NCI-H1436 (cell line): ENCODE measurements at regions not wholly inside any gene's neighbourhood (a gene's known extent, or its start where the extent isn't known, plus 50 kb on each side); places are given as distances from the start of the nearest gene placed in this dataset.

Experiments
- DNase-seq: peaks from one replicate; lab custom pipeline; 2025; lab: John Stamatoyannopoulos, UW

DNA sequence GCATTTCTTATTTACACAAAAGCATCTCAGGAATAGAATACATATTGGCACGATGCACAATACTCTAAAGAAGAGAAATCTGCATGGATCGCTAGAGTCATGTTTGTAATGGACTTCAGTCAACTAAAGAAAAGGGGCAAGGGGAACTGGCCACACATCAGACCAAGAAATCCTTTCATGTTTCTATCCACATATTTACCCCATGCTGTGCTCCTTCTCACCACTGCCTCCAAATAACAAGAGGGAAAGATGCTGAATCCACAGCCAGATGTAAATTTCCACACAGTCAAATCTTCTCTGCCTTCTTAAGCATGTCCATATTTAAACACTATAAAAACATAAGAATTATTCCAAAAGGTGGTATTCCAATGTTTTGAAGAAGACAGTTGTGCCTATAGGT lies 67.6 kb downstream of the COX18 start:
- DNase-seq = no peak

DNA sequence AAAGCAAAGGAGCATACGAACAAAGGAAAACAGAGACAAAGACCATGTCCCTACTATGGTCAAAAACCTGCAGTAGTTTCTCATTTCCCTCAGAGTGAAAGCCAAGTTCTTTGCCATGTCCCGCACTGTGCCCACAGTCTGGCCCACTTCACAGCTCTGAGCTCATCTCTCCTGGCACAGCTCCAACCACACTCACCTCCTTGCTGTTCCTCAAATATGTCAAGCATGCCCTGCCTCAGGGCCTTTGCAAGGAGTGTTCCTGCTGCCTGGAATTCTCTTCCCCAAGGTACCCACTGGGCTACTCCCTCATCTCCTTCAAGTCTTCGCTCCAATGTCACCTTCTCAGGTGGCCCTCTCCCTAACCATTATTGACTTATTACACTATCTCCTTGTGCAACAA lies 72.1 kb downstream of the COX18 start:
- no peak for DNase-seq

DNA sequence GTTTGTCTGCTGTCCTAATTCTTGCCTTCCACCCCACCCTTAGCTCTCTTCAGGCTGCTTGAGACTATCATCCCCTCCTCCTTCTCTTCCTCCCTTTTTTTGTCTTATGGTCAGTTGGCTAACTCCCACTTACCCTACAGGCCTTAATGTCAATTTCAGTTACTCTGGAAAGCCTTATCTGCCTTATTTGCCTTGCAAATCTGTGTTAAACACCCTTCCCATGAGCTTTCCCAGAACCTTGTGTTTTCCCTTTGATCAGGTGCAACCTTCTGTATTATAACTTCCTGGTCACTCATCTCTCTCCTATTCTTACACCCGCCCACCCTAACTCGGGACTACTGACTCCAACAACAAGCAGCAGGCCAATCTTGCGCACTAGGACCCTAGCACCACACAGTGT lies 74.8 kb downstream of the COX18 start:
- no peak for DNase-seq

DNA sequence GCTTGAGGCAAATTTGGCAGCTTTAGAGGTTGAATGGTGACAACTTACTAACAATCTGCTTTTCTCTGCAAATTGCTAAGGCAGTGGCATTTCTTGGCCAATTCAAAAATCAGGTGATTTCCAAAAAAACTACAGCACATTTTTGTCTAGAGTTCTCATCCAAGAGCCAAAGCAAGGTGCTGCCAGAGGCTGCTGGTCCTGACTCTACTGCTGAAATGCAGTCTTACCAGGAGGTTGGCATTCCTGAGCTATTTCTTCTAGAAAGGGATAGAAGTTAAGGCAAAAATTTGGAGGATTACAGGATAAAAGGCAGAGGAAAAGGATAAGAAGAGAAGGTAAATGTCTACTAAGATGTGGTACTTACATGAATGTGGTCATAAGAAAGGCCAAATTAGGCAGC lies 75.6 kb downstream of the COX18 start:
- no peak for DNase-seq

DNA sequence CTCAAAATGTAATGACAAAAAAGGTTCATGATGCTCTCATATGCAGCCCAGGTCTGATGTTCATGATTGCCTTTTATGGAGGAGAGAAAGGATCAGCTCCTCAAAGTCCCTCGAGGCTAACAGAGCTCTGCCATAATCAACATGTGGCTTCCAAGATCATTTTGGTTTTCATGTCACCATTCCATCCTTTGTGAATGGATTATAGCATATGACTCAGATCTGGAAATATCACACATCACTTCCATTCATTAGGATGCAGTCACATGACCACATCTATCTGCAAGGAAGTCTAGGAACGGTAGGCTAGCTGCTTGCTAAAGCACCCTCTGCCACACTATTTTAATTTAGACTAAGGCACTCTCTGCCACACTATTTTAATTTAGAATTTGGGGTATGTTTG lies 77.6 kb downstream of the COX18 start:
- DNase-seq = no peak

DNA sequence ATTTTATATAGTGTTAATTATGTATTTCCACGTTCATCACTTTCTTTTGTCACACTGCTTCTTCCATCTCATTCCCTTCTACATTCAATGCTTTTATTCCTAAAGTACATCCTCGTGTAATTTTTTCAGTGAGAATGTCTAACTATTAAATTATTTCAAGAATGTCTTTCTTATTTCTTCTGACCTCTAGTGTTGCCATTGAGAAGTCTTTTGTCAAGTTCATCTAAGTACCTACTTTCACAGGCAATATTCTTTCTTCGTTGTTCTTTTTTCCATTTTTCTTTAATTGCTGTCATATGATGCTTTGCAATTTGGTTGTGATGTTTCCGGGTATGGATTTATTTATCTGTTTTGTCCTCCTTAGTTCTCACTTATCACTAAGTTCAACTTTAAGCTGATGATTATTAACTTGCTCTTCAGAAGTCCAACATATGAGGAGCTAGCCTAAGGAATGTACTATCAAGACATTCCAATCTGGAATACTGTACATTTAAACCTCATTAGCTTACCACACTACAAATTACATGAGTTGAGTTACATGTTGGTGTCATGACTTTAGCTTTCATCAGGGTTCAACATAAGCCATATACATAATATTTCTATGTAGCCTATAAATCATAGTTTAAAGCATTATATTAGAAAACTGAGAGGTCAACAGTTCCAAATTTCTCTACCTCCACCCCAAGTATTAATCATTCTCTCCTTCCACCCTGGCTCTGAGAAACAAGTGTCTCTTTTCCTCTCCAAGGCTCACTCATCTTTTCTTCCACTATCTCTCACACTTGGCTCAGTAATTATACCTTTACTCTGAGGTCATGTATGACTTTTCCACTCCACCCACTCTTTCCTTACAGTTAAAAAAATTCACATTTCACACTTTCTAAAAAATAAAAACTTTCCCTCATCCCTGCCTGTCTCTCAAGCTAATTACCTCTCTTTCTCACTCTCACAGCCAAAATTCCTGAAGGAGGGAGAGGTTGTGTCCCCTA lies 81.5 kb downstream of the COX18 start:
- DNase-seq = no peak

DNA sequence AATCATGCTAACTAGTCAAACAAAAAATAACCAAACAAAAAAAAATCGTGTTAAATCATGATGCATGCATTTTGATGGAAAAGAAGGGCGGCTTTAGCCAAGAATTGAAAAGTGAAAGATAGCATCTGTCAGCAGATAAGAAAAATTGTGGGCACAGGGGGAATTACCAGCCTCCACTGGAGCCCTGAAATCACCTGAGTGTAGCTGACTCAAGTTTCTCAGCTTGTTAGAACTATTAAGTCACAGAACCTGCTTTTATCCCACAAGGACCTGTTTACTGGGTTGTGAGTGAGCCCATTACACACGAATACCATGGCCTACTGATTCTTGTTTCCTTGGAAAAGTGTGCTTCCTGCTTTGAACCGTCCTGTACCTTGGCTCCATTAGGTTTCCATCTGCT lies 85.2 kb downstream of the COX18 start:
- DNase-seq = no peak

DNA sequence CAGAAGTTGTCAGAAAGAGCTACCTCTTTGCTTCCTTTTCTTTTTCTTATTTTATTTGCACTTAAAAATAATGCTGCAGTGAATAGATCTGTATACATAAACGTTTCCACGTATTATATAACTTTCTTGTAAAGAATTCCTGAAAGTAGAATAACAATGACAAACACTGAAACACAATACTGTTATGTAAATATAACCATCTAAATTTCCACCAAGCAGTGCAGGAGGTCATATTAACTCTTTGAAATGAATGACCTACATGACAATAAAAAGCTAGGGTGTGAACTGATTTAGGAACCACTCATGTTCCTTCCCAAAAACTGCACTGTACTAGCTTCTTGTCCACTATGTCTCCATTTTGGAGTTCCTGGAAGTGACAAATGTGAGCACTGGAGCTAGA lies 85.8 kb downstream of the COX18 start:
- DNase-seq = no peak

DNA sequence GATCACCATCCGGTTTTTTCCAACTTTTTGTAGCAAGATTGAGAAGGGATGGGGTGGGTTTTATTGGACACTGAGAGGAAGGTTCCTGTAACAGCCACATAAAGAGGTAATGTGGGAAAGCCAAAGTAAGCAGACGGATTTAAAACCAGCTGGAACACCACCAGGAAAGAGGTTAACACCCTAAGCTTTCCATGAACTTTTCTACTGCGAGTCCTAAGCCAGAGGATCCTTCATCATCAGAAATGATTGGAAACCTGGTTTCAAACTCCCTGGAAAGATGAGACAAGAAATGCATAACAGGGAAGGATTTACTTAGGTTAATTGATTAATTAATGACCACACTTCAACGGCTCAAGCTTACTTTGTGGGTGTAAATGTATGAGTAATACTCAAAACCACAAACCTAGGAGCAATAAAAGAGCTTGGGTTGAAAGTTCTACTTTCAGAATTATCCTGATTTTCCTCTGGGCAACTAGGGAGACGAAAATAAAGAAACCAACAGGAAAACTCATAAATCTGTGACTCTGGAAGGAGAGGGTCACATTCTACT lies 91.5 kb downstream of the COX18 start:
- DNase-seq = no peak

DNA sequence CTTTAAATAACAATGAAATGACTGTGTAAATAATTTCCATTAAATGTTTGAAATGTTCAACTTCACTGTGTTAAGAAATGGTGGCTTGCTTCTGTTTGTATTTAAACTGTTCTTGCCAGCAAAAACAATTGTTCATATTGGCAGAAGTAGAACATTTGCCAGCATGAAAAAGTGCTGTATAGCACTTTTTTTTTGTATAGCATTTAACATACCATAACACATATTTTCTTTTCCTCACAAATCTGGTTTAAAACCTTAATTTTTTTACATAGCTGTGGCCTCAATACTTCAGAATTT lies 94.1 kb downstream of the COX18 start:
- DNase-seq = no peak

DNA sequence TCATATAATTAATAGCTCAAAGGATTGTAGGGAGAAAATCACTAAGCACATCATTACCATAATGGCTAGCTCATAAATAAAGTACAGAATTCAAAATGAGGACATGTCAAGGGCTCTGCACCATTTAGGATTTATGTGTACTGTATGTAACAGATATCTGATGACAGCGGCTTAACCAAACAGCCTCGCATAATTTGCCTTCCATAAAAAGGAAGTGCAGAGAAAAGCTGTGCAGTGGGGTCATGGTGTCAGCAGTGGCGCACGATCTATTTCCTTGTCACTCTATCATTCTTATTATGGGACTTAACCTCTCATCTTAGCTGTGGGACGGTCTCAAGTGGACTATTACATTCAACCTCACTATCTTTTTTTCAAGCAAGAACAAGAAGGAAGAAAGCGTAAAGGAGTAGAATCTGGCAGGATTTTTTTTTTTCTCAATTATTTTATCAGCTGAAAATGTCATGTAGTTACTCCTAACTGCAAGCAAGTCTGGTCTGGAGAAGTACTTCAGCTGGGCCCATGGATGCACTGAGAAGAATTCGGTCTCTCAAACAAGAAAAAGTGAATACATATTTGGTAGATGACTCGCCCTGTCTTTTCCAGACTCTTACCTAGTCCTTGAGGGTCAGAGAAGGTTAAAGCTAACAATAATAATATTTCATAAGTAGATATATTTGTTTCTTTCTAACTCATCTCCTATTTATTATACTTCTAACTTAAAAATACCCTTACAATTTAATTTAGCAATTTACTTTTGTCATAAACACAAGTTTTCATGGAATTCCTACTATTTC lies 94.6 kb downstream of the COX18 start:
- no peak for DNase-seq

DNA sequence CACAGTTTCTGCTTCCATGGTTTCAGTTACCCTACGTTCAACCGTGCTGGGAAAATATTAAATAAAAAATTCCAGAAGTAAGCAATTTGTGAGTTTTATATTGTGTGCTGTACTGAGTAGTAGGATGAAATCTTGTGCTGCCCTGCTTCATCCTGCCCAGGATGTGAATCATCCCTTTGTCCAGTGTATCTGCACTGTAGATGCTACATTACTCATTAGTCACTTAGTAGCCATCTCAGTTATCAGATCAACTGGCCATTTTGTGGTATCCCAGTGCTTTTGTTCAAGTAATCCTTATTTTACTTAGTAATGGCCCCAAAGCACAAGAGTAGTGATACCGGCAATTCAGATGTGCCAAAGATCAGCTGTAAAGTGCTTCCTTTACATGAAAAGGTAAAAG lies 97.9 kb downstream of the COX18 start:
- DNase-seq = no peak

DNA sequence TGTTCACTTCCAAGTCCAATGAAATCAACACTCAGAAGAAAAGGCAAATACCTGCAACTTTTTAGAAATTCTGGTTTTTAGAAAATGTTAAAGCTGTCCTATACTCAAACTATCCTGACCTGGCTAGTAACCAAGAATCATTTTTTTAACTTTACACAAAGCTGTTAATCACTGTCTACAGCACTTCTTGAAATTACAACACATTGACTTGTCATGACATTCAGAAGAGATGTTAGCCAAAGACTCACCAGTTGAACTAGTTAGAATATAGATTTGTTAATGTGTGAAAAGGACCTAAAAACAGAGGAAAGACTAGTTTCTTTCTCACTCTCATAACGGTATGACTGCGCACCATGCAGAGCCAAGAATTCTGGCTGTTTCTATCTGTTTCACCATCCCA lies 98.8 kb downstream of the COX18 start:
- DNase-seq = no peak

DNA sequence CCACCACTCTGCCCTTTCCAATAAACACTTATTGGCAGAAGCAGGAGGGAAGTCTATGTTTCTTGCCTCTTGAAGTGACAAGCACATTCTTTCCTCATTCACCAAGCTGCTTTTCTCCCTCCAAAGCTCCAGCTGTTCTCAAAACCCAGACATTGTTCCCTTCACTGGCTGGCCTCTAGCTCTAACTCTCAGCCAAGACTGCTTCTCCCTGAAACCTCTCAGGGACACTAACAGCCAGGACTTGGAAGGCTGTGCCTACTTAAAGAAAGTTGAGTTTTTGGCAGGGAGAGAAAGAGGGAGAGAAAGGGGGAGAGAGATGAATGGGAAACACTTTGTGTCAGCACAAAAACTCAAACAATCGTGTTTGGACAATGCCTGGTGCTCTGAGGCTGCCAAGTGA lies 99.5 kb downstream of the COX18 start:
- DNase-seq = no peak

DNA sequence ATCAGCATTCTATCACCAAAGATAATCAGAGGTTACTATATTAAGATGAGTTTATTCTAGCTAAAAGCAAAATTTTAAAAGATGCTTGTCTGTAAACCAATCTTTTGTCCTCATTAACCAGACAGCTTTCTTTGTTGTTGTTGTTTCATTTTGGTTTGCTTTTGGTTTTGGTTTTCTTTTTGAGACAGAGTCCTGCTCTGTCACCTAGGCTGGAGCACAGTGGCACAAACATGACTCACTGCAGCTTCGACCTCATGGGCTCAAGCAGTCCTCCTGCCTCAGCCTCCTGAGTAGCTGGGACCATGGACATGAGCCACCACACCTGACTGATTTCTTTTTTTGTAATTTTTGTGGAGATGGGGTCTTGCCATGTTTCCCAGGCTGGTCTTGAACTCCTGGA lies 102.9 kb downstream of the COX18 start:
- no peak for DNase-seq

DNA sequence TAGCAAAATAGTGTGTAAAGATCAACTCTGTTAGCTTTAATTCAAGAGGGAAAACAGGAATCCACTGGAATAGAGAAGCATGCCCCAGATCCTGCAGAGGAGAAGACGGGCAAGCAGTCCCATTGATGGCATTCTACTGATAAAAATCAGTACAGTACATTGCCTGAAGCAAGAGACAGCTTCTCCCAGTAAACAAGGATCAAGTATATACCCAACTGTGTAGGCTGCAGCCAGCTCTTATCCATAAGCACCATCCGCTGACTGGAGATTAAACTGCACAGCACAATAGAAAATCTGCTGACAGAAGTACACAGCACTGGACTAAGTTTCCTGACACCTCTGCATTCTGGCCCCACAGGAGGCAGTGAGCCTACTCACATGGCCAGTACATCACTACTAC lies 110.1 kb downstream of the COX18 start:
- DNase-seq = no peak

DNA sequence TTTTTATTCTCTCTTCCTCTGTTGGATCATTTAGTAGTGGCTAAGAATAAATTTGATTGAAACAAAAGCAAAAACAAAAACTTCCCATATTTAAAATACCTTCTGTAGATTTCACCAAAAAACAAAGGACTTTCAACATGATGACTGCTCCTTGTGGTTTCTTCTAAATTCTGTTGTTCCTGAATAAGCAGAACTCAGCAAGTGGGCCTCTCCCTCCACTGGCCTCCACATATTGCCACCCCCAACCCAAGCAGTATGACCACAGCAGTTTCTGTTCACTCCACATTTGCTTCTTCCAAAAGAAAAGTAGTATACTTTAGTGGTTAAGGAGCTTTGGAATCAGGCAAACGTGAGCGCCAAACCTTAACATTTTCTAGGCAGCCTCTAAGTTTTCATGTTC lies 114.7 kb downstream of the COX18 start:
- no peak for DNase-seq

DNA sequence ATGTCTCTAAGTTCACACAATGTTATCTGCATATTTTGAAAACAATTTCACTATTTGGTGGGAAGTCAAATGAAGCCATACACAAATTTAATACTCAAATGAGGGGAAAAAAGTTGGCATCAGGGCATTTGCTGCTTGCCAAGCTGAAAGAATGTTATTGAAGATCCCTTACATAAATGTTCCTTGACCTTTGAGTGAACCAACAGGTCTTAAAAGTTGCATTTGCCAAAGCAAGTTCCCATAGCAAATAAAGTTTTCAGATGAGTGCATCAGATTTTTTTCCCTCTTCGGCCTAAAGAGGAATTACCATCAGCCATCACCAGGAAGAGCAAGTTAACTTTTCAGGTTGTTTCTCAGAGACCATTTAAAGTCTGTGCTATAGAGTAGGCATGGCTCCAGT lies 115.9 kb downstream of the COX18 start:
- DNase-seq = no peak

DNA sequence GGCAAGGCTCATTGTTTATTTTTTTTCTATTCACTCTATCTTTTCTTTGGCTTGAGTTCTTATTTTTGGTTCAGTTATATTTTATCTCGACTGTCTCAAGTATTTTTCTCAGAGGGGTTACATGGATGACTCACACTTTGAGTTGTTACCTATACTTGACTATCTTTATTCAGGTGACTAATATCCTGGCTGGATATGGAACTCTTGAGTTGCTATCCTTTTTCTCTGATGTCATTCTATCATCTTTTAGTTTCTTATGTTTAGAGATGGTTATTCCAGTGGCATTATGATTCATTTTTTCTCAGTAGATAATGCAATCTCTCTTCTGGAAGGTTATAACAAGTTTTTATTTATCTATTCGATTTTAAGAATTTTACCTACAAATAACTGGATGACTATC lies 117.9 kb downstream of the COX18 start:
- DNase-seq = no peak

DNA sequence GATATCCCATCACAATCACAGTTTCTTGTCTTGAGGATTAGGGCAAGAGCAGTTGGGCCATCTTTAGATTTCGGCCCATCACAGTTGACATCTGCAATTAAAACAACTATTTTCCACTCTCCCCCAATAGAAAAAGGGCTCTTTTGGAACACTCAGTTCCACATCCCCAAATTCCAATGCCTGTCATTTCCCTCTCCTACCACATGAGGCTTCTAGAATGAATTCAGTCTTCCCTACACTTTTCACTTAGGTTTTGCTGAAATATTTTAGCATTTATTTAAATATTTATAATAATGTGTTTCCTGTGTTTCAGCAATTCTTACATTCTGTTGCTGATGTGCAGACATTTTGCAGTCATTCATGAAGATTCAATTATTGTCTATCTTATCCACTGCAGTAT lies 118.4 kb downstream of the COX18 start:
- DNase-seq = no peak

DNA sequence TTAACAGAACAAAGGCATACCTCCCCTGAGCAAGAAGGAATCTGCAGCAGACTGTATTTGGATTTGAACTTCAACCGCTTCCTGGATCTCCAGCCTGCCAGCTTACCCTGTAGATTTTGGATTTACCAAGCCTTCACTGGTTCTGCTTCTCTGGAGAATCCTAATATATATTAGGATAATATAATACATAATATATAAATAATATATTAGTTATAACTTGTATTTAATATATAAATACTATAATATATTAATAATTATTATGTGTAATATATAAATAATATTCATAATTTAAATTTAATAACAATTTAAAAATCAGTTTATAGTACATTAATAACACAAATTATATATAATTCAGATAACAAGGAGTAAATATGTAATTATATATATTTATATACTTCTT lies 121.4 kb downstream of the COX18 start:
- DNase-seq = no peak

DNA sequence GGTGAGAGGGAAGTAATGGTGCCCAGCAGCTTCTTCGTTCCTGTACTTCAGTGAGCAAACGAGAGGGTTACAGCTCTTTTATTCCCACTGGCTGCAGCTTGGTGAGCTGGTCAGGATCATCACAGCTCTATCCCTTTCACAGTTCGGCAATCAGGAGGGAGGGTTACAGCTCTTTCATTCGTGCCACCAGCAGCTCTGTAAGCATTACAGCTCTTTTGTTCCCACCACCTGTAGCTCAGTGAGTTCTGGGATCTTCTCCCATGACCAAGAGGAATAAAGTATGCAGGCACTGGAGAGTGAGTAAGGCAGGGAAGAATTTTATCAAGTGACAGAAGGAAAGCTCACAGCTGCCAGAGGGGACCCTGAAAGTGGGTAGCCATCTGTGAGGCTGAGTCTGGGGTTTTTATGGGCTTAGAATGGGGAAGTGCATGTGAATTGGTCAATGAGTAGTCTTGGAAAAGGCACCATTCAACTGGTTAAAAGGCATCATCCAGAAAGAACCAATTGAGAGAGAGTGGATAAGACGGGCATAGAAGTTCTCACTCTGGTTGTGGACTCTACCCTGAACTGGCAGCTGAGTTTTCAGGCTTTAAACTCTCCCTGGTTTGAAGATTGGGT lies 123.7 kb downstream of the COX18 start:
- DNase-seq = no peak

DNA sequence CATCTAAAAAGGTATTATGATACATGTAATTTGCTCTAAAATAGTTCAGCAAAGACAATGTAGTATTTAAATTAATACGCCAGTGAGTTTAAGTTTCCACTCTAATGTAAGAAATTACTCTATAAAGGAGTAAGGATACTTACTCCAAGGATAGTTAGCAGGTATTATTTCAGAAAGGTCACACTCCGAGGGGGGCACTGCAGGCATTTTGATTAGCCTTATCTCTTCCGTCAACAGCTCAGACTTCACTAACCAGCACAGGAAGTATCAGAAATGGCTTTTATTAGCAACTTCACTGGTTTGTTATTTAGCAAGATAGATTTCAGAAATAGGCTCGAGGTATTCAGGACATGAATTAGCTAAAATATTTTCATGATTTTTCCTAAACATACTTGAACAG lies 127.0 kb downstream of the COX18 start:
- DNase-seq = no peak
